ENCODE measurements at regions not wholly inside any gene's neighbourhood (a gene's known extent, or its start where the extent isn't known, plus 50 kb on each side); places are given as distances from the start of the nearest gene placed in this dataset.

DNA sequence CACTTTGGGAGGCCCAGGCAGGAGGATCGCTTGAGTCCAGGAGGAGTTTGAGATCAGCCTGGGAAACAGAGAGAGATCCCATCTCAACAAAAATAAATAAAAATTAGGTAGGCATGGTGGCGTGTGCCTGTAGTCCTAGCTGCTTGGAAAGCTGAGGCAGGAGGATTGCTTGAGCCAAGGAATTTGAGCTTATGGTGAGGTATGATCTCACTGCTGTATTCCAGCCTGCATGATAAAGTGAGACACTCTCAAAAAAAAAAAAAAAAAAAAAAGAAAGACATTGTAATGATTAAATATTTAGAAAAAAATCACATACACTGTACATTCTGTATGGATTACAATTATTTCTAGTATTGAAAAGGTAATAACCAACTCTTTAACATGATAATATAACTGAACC lies 87.1 kb downstream of the SLIT2 start:
- H2BK12ac ChIP-seq (ENCODE audit: insufficient read length, low read depth, low read length), result no peak overlapping the region
- no peak overlapping the region for H3K14ac ChIP-seq (ENCODE audit: insufficient read depth, low read length)
- H3K9me3 Mint-ChIP-seq, result peaks cover 6 to 7% of the 10 kb centered on the region in 2 experiments; a peak in 4 of 5 replicates
- no peak for DNase-seq
- no peak overlapping the region for H3K27ac Mint-ChIP-seq
- H3K27me3 ChIP-seq (ENCODE audit: insufficient read depth, low read length), result no peaks in the 10 kb centered on the region
- no peak overlapping the region for H3K18ac ChIP-seq (ENCODE audit: insufficient read length, low read depth, low read length)
- H3K23me2 ChIP-seq (ENCODE audit: insufficient read length, low read depth, low read length, poor library complexity, severe bottlenecking), result no peaks in the 10 kb centered on the region
- H3K79me1 ChIP-seq (ENCODE audit: insufficient read depth, low read depth, low read length, poor library complexity, severe bottlenecking), result no peaks in the 10 kb centered on the region
- H4K8ac ChIP-seq (replicated peaks; ENCODE audit: insufficient read length, low read depth, low read length), result no peak overlapping the region
- no peaks in the 10 kb centered on the region for H3K9me3 ChIP-seq (ENCODE audit: control insufficient read depth, low read depth, low read length)
- H4K5ac ChIP-seq (ENCODE audit: insufficient read length, low read depth, low read length), result no peak overlapping the region
- H3K4me1 Mint-ChIP-seq, result peaks cover 3 to 6% of the 10 kb centered on the region in 2 experiments; a peak in 3 of 4 replicates
- H3K79me2 ChIP-seq (ENCODE audit: insufficient read depth, low read length), result no peaks in the 10 kb centered on the region
- H4K91ac ChIP-seq (ENCODE audit: insufficient read length, low read depth, low read length), result no peak overlapping the region
- no peak overlapping the region for H3K4ac ChIP-seq (ENCODE audit: low read depth, low read length)
- no peak overlapping the region for H3K4me3 Mint-ChIP-seq
- TF ChIP-seq, protein P1, sequence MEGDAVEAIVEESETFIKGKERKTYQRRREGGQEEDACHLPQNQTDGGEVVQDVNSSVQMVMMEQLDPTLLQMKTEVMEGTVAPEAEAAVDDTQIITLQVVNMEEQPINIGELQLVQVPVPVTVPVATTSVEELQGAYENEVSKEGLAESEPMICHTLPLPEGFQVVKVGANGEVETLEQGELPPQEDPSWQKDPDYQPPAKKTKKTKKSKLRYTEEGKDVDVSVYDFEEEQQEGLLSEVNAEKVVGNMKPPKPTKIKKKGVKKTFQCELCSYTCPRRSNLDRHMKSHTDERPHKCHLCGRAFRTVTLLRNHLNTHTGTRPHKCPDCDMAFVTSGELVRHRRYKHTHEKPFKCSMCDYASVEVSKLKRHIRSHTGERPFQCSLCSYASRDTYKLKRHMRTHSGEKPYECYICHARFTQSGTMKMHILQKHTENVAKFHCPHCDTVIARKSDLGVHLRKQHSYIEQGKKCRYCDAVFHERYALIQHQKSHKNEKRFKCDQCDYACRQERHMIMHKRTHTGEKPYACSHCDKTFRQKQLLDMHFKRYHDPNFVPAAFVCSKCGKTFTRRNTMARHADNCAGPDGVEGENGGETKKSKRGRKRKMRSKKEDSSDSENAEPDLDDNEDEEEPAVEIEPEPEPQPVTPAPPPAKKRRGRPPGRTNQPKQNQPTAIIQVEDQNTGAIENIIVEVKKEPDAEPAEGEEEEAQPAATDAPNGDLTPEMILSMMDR (conservative IDR thresholded peaks at IDR 0.05), result no peak
- H3K36me3 Mint-ChIP-seq (ENCODE audit: insufficient read depth in 1 of 3, low read depth in 3 of 3), result peaks cover 2 to 13% (median 5%) of the 10 kb centered on the region in 3 experiments; a peak in 6 of 7 replicates
- H3K4me1 ChIP-seq (ENCODE audit: insufficient read depth, low read length), result no peaks in the 10 kb centered on the region
- H3K4me2 ChIP-seq (ENCODE audit: insufficient read depth, insufficient read length, low read length), result no peak overlapping the region
- H3T11ph ChIP-seq (ENCODE audit: low read length), result no peak overlapping the region
- H3K9ac ChIP-seq (ENCODE audit: extremely low read depth, insufficient read length, low read length), result no peak overlapping the region
- H3K27ac ChIP-seq (ENCODE audit: insufficient read length, low read depth, low read length), result no peak overlapping the region
- no peak overlapping the region for H2BK5ac ChIP-seq (ENCODE audit: insufficient read length, low read length)
- H2AFZ ChIP-seq (ENCODE audit: low read length), result no peak overlapping the region
- H2BK120ac ChIP-seq (ENCODE audit: low read depth, low read length, poor library complexity, severe bottlenecking), result no peak overlapping the region
- no peaks in the 10 kb centered on the region for H4K20me1 ChIP-seq (ENCODE audit: control insufficient read depth, insufficient read depth, insufficient read length)
- H3K23ac ChIP-seq (ENCODE audit: insufficient read length, low read depth, low read length), result no peak overlapping the region
- no peak overlapping the region for H2AK5ac ChIP-seq (ENCODE audit: insufficient read length, low read length)
- WGBS (ENCODE audit: extremely low coverage, insufficient read length, low lambda C conversion rate), result no CpG with 5 or more reads among the region's 2 CpGs
- no peaks in the 10 kb centered on the region for H3K27me3 Mint-ChIP-seq (ENCODE audit: low read depth)
- no peak overlapping the region for H3K56ac ChIP-seq (ENCODE audit: insufficient read length, low read depth, low read length)
- H2BK15ac ChIP-seq (ENCODE audit: low read depth, low read length), result no peak overlapping the region
- H2BK20ac ChIP-seq (ENCODE audit: low read depth, low read length, poor library complexity, severe bottlenecking), result no peak overlapping the region
